Heart right ventricle (tissue), 16 donors: ENCODE measurements at regions not wholly inside any gene's neighbourhood (a gene's known extent, or its start where the extent isn't known, plus 50 kb on each side); places are given as distances from the start of the nearest gene placed in this dataset.

ENCODE experiments used
- ATAC-seq, 8 donors: fragments of 200-7000 bp; cut with Tn5 transposase; one replicate each; pipeline ENCODE4 v1.9.1; 2020; ENCODE audit warnings: mild to moderate bottlenecking in 8 of 8, moderate library complexity in 8 of 8, moderate number of reproducible peaks in 1 of 8
- DNase-seq, 2 donors: peaks; one replicate each; pipeline ENCODE4 v3.0.0-alpha.2; 2020
- H3K27ac ChIP-seq, 10 donors: fragments of 200-600 bp; sonication (generic) in 2 of 10; one replicate each; pipeline versions ENCODE4 v1.5.0 to v1.8.0; 2020 to 2022; ENCODE audit warnings: mild to moderate bottlenecking in 3 of 10
- H3K27me3 ChIP-seq, 7 donors: fragments of 200-600 bp; one replicate each; pipeline ENCODE4 v1.8.0; 2021 to 2022; ENCODE audit warnings: mild to moderate bottlenecking in 2 of 7
- H3K36me3 ChIP-seq, 9 donors: fragments of 200-600 bp; sonication (generic) in 1 of 9; one replicate each; pipeline versions ENCODE4 v1.5.0 to v1.8.0; 2020 to 2022; ENCODE audit warnings: mild to moderate bottlenecking in 2 of 9
- H3K4me1 ChIP-seq, 9 donors: fragments of 200-600 bp; sonication (generic) in 1 of 9; one replicate each; pipeline versions ENCODE4 v1.5.0 to v1.8.0; 2020 to 2022; ENCODE audit warnings: mild to moderate bottlenecking in 4 of 9
- H3K4me3 ChIP-seq, 10 donors: fragments of 200-600 bp; sonication (generic) in 2 of 10; one replicate each; pipeline versions ENCODE4 v1.5.0 to v1.8.0; 2020 to 2022; ENCODE audit warnings: mild to moderate bottlenecking in 7 of 10, moderate library complexity in 2 of 10
- H3K9me3 ChIP-seq, 11 donors: fragments of 200-600 bp in 10 of 11; sonication (generic) in 2 of 11; one replicate each; pipeline versions ENCODE4 v1.5.0 to v1.8.0; 2013 to 2022; ENCODE audit warnings: mild to moderate bottlenecking in 2 of 11, control low read depth in 1 of 11, moderate library complexity in 1 of 11
- CTCF ChIP-seq, 9 donors: fragments of 200-600 bp; sonication (generic) in 2 of 9; IDR thresholded peaks; one replicate each; pipeline versions ENCODE4 v1.5.0 to v1.8.0; 2021 to 2022; ENCODE audit warnings: antibody characterized with exemption in 9 of 9, mild to moderate bottlenecking in 5 of 9, moderate library complexity in 1 of 9
- WGBS, 2 donors: extraction: QIAGEN DNeasy Blood & Tissue Kit; methylation state at CpG; one replicate each; pipeline ENCODE4 v1.1.7; 2013; ENCODE audit warnings: inconsistent platforms in 1 of 2; 5-methylcytosine and 5-hydroxymethylcytosine counted together
- intact Hi-C, 10 donors: fragments of 100-400 bp; cut with DNase I; formaldehyde crosslinking; loops; one replicate each; pipeline versions ENCODE4 v1.11.1 to v1.14.2; 2022
- donor health status: Arrhythmogenic right ventricular cardiomyopathy.
- donor health status: ischemic (EF 13 %, LVEDD 7.1; RV severe dilation, severe dysfunction).
- donor health status: healthy with polysubstance abuse.
- donor health status: DM: no; HTN: yes; CAD: no.
- donor health status: DM: no; HTN: no; CAD: no.
- donor health status: ischemic (EF 25% LVEDD 6.9; RV normal size, moderate dysfunction).
- donor health status: ischemic (EF 25% LVEDD 5.7; RV mildly dilated, moderate dysfunction).
- donor health status: healthy.
- donor health status: DM: yes; HTN: yes; CAD: no.
- donor health status: Ischemic cardiomyopathy.
- donor health status: ischemic (EF 35%, LVEDD 5.7; RV mildly dilated, moderate dysfunction).
- donor health status: nonischemic (EF 11% LVEDD 7.7; RV severe dilation, severe dysfunction).
- donor health status: DM: yes; HTN: yes; CAD: no.
- donor health status: PGD.
- donor health status: ischemic (EF 29% LVEDD 5.4; RV normal size, mild dysfunction).
- donor health status: nonischemic (EF 23%, LVEDD 6.1; RV moderate dilation, normal function).

- no peak overlapping the region for H3K4me3 ChIP-seq
- intact Hi-C loops = loop anchor here in 1 of 10 donors (2.0 kb wide), 1 partner anchor 70 kb away; no protein-coding TSS in a partner anchor
- ATAC-seq = no peak
- no peaks in the 10 kb centered on the region for H3K27me3 ChIP-seq
- no peak overlapping the region for H3K27ac ChIP-seq
- DNase-seq = no peak
- H3K4me1 ChIP-seq = peaks cover 0 to 46% (median 9%) of the 10 kb centered on the region in 9 donors
- H3K9me3 ChIP-seq = peaks cover 0 to 28% (median 19%) of the 10 kb centered on the region in 11 donors
- 73 to 81% methylated on average over 8 of the region's 8 CpGs for WGBS, 2 donors
- TF ChIP-seq CTCF (IDR thresholded peaks at IDR 0.05) = no peak
- H3K36me3 ChIP-seq = no peaks in the 10 kb centered on the region
These were observed 429.4 kb downstream of the SHQ1 start for GRCh38 chr3:72418856-72419255.

DNA sequence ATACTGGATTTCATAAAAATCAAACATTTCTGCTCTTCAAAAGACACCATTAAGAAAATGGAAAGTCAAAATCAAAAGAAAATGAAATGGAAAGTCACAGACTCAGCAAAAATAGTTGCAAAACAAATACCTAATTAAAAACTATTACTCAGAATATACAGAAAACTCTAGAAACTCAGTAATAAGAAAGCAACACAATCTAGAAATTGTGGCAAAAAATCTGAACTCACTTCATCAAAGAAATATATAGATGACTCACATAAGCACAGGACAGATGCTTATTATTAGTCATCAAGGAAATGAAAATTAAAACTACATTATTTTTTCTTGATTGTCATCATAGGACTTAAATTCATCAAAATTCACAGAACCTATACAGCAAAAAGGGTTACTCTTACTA, 430.0 kb downstream of the SHQ1 start:
- H3K4me1 ChIP-seq = peaks cover 0 to 51% (median 10%) of the 10 kb centered on the region in 9 donors
- H3K27me3 ChIP-seq = no peaks in the 10 kb centered on the region
- no peaks in the 10 kb centered on the region for H3K36me3 ChIP-seq
- no peak overlapping the region for H3K4me3 ChIP-seq
- no peak for ATAC-seq
- no peak overlapping the region for H3K27ac ChIP-seq
- peaks cover 0 to 28% (median 19%) of the 10 kb centered on the region in 11 donors for H3K9me3 ChIP-seq
- intact Hi-C loops = loop anchor here in 1 of 10 donors (2.0 kb wide), 1 partner anchor 69 kb away; no protein-coding TSS in a partner anchor
- TF ChIP-seq CTCF (IDR thresholded peaks at IDR 0.05) = no peak
- no peak for DNase-seq

GRCh38 chr3:72414481-72415016, 433.7 kb downstream of the SHQ1 start:
- no peaks in the 10 kb centered on the region for H3K9me3 ChIP-seq
- TF ChIP-seq CTCF (IDR thresholded peaks at IDR 0.05) = no peak
- intact Hi-C loops = no loop called here
- no peak for ATAC-seq
- no peaks in the 10 kb centered on the region for H3K36me3 ChIP-seq
- 66% methylated on average over 3 of the region's 3 CpGs for WGBS, 2 donors
- H3K4me1 ChIP-seq = peaks cover 2 to 85% (median 41%) of the 10 kb centered on the region in 9 donors
- H3K4me3 ChIP-seq = no peak overlapping the region
- no peaks in the 10 kb centered on the region for H3K27me3 ChIP-seq
- H3K27ac ChIP-seq = no peak overlapping the region
- no peak for DNase-seq

DNA sequence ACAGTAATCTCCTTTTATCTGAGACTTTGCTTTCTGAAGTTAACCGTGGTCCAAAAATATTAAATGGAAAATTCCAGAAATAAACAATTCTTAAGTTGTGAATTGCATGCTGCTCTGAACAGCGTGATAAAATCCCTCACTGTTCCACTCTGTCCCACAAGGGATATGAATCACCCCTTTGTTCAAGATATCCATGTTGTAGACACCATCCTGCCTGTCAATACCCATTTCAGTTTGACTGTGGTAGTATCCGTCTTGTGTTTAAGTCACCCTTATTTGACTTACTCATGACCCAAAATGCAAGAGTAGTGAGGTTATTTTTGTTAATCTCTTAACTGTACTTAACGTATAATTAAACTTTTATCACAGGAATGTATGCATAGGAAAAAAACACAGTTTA, 435.0 kb downstream of the SHQ1 start:
- Histone ChIP-seq H3K4me1 (peaks cover 2 to 82% (median 43%) of the 10 kb centered on the region in 9 donors), H3K9me3 (no peaks in the 10 kb centered on the region), H3K27ac (no peak overlapping the region), H3K4me3 (no peak overlapping the region), H3K27me3 (no peaks in the 10 kb centered on the region), H3K36me3 (no peaks in the 10 kb centered on the region)
- DNase-seq (no peak), ATAC-seq (peak in 6 of 8 donors; percentile 29 to 86 (median 66))
- intact Hi-C loops = no loop called here
- no peak for TF ChIP-seq CTCF (IDR thresholded peaks at IDR 0.05)
- 35 to 49% methylated on average over 4 of the region's 4 CpGs for WGBS, 2 donors
